ENCODE measurements at regions not wholly inside any gene's neighbourhood (a gene's known extent, or its start where the extent isn't known, plus 50 kb on each side); places are given as distances from the start of the nearest gene placed in this dataset.

DNA sequence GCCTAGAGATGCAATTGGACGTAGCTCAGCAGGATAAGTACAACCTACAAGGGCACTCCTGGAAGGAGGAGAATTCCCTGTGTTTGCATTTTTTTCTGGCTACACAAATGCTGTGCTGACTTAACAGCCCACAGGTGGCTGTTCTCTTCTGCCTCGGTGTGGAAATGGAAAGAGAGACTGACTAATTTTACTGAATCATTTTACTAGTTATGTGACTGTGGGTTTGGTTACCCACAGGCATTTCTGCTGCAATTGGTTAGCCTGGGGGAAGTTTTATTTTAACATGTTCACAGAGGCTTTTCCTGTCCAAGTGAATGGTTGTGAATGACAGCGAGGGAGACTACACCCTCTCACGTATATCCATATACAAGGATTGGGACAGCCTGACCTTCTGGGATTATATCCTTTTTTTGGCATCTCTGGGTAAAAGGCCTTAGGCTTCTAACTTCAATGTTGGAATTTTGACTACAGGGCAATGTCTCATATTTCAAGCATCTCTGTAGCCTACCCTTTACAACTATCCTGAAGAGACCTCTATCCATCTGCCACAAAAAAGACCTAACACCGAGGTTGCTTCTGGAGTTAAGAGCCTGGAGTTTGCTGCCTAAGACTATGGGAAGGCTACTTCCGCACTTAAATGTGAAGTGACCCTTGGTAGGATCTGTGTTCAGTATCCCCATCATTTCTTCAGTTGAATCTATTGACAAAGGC is 67.2 kb upstream of the TP63 start:
- peak; percentile 16 for DNase-seq

DNA sequence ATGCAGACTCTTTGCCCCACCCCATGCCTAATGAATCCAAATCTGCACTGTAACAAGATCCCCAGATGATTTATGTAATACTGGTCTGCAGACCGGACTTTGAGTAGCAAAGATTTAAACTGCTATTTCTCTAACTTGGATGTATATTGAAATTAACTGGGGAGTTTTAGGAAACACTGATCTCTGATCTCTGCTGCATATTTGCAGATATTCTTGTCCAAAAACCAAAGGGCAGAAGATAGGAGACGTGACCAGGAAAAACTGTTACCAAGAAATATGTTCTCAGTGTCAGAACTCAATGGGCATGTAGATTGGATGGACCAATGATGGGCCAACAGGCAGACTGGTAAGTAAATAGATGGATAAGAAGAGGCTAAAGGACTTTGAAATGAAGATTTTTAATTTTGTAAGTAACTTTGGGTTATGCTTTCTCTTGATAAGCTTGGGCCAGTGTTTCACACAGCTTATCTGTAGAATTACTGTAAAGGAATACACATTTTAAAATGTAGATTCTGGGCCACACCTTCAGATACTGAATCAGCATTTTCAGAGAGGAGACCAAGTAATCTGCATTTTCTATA is 64.5 kb upstream of the TP63 start:
- no peak for DNase-seq

- no peak for DNase-seq
Measured at GRCh38 chr3:189567322-189567721, 63.9 kb upstream of the TP63 start.

DNA sequence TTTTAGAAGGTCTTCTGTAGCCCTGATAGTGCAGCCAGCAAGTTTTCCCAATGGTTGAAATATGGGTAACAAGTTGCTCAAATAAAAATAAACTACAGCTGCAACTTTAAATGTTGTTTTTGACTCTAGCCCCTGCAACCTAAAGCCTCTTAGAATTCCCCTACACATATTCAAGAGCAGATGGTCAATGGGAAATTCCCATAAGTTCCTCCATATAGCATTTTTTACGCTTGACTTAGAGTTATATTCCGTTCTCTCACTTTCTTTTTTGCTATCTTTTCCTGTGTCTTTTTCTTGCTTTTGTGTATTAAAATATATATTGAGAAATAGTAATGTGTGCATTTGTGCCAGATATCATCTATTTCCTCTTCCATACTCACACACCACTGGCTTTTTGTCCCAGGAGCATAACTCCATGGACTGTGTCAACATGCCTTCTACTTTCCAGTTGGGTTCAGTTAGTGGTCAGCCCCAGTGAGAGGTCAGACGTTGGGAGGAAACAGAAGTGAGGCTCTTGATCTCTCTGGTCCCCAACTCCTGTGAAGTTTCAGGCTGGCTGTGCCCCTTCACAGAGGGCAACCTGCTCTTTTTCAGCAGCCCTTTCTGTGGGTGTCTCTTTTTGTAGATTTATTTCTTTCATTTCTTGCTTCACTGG is 63.3 kb upstream of the TP63 start:
- no peak for DNase-seq

- no peak for DNase-seq
Measured at GRCh38 chr3:189568961-189569360, 62.2 kb upstream of the TP63 start.

DNA sequence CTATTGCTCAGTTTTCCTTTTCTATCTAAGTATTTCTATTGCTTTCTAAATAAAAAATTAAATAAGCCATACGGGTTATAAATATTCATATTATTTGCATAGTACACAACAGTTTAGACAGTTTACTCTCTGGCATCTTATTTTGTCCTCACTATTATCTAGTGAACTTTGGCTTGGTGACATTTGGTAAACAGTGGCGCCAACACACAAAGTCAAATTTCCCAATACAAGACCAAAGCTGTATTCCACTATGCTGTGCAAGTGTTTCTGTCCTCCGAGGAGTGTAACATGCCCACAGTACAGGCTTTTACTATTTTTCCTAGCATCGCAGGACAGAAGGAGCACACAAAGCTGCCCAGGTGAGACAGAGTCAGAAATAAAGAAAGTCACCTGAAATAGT is 61.7 kb upstream of the TP63 start:
- DNase-seq = no peak

- no peak for DNase-seq
Measured at GRCh38 chr3:189570916-189571315, 60.3 kb upstream of the TP63 start.

DNA sequence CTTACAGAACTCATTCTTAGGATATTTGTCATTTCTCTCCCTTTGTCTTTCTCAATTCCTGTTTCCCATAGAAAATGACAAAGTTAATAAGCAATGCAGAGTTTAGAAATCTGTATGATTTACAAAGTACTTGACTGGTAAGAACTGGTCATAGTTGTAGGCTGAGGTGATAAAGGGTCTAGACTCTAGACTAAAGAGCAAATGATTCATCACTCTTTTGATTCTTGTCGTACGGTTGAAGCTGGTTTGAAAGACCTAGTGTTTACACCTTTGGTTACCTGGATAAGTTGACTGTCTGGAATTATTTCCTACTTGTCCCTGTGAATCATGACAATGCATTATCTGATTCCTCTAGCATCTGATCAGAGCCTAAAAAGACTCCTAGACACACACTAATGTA is 58.9 kb upstream of the TP63 start:
- no peak for DNase-seq

DNA sequence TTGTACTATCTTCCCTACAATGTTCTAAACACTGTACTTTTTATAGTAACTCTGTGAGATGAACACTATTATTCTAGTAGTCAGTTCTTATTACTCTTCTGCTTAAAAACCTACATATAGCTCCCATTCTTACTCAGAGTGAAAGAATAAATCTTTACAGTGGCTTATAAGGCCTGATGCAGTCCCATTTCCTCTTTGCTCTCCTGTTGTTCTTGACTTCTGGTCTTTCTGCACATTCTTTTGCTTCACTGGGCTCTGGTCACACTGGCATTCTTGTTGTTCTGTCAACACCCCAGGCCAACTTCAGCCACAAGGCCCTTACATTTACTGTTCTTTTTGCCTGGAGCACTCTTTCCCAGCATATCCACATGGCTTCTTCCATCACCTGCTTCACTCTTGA is 58.2 kb upstream of the TP63 start:
- no peak for DNase-seq

DNA sequence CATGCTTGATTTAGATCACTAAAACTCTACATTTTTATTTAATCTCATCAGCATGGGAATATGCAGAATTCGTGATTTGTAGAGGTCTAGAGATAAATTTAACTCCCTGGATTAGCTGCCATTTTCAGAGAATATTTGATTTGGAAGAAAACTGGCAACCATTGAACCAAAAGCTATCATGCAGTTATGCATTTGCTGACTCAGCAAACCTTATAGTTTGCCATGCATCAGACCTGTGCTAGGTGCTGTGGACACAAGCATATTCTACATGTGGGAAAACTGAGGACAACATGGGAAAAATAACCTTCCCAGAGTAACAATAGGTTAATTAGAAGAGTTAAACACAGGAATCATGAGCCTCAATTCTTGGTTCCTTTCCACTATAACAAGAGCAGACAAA is 54.7 kb upstream of the TP63 start:
- no peak for DNase-seq

DNA sequence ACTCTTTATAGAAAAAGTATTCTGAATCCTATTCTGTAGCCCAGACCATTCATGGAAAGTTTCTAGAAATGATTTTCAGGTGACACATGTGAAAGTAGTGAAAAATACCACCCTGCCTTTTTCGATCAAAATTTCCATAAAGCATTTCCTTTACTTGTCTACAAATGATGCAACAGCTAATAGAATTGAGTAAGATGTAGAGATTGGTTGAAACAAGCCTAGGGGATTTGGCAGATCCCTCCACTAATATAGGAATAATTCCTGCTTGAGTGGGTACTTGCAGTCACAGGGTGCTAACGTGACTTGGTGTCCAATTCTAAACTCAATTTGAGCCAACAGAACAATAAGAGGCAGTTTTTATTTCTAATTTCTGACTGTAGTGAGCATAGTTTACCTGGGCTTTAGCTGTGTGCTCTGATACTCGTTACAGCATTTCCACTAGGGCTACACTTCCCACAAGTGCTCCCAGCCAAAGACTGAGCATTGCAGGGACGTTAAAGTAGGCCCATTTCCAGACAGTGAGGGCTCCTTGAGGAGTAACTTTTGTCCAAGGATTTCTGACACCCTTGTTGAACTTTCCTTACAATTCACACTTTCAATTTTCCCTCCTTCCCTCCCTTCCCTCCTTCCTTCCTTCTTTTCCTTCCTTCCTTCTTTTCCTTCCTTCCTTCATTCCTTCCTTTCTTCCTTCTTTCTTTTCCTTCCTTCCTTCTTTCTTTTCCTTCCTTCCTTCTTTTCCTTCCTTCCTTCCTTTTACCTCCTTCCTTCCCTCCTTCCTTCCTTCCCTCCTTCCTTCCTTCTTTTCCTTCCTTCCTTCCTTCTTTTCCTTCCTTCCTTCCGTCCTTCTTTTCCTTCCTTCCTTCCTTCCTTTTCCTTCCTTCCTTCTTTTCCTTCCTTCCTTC is 53.9 kb upstream of the TP63 start:
- DNase-seq = no peak

- DNase-seq = no peak
Measured at GRCh38 chr3:189580190-189580589, 51.0 kb upstream of the TP63 start.

Data from RPMI8226 (cell line).